Endothelial cell (in vitro differentiated cells): ENCODE measurements at regions not wholly inside any gene's neighbourhood (a gene's known extent, or its start where the extent isn't known, plus 50 kb on each side); places are given as distances from the start of the nearest gene placed in this dataset.

ENCODE experiments used
- DNase-seq: peaks from one replicate; pipeline ENCODE4 v3.0.0; 2021; ENCODE audit warnings: low spot score
- H3K27ac Mint-ChIP-seq: one replicate; pipeline ENCODE4 v1.8.0; 2021; ENCODE audit warnings: mixed read lengths, inconsistent platforms; ENCODE audit not compliant: unreplicated experiment
- H3K27me3 Mint-ChIP-seq: one replicate; pipeline ENCODE4 v1.8.0; 2021; ENCODE audit warnings: mild to moderate bottlenecking, moderate library complexity, mixed read lengths, inconsistent platforms; ENCODE audit not compliant: unreplicated experiment
- H3K36me3 Mint-ChIP-seq: one replicate; pipeline ENCODE4 v1.8.0; 2021; ENCODE audit warnings: mild to moderate bottlenecking, low read depth, mixed read lengths, inconsistent platforms; ENCODE audit not compliant: unreplicated experiment
- H3K4me1 Mint-ChIP-seq: one replicate; pipeline ENCODE4 v1.8.0; 2021; ENCODE audit warnings: mild to moderate bottlenecking, mixed read lengths, inconsistent platforms; ENCODE audit not compliant: unreplicated experiment
- H3K4me3 Mint-ChIP-seq: one replicate; pipeline ENCODE4 v1.8.0; 2021; ENCODE audit warnings: mild to moderate bottlenecking, mixed read lengths, inconsistent platforms; ENCODE audit not compliant: unreplicated experiment
- H3K9me3 Mint-ChIP-seq: one replicate; pipeline ENCODE4 v1.8.0; 2021; ENCODE audit warnings: mixed read lengths, inconsistent platforms; ENCODE audit not compliant: unreplicated experiment
- CTCF ChIP-seq: fragments of 200-600 bp; sonication (generic); IDR thresholded peaks from one replicate; pipeline ENCODE4 v1.5.0; 2021; ENCODE audit warnings: antibody characterized with exemption; ENCODE audit not compliant: unreplicated experiment

- H3K27me3 Mint-ChIP-seq: peaks cover 3% of the 10 kb centered on the region
- H3K36me3 Mint-ChIP-seq: peaks cover 16% of the 10 kb centered on the region
- DNase-seq: no peak
- no peaks in the 10 kb centered on the region for H3K9me3 Mint-ChIP-seq
- TF ChIP-seq CTCF: no peak
- no peaks in the 10 kb centered on the region for H3K4me1 Mint-ChIP-seq
- no peak overlapping the region for H3K4me3 Mint-ChIP-seq
- no peak overlapping the region for H3K27ac Mint-ChIP-seq
Observed at GRCh38 chr10:123382491-123382890, 228.3 kb downstream of the BUB3 start.

- Mint-ChIP-seq H3K36me3 (peaks cover 31% of the 10 kb centered on the region), H3K4me3 (no peak overlapping the region), H3K27ac (no peak overlapping the region), H3K27me3 (peaks cover 2% of the 10 kb centered on the region), H3K4me1 (no peaks in the 10 kb centered on the region), H3K9me3 (no peaks in the 10 kb centered on the region)
- TF ChIP-seq CTCF: no peak
- DNase-seq: no peak
Observed at GRCh38 chr10:123385508-123386080, 231.4 kb downstream of the BUB3 start.

- Mint-ChIP-seq H3K36me3 (peaks cover 24% of the 10 kb centered on the region), H3K27ac (no peak overlapping the region), H3K4me3 (no peak overlapping the region), H3K27me3 (no peaks in the 10 kb centered on the region), H3K4me1 (no peaks in the 10 kb centered on the region), H3K9me3 (no peaks in the 10 kb centered on the region)
- no peak for DNase-seq
- no peak for TF ChIP-seq CTCF
Observed at GRCh38 chr10:123389520-123389919, 235.3 kb downstream of the BUB3 start.

GRCh38 chr10:123390332-123390731, 236.1 kb downstream of the BUB3 start:
- H3K36me3 Mint-ChIP-seq: peaks cover 32% of the 10 kb centered on the region
- H3K4me1 Mint-ChIP-seq: no peaks in the 10 kb centered on the region
- no peaks in the 10 kb centered on the region for H3K27me3 Mint-ChIP-seq
- DNase-seq: no peak
- no peak overlapping the region for H3K4me3 Mint-ChIP-seq
- H3K27ac Mint-ChIP-seq: no peak overlapping the region
- no peaks in the 10 kb centered on the region for H3K9me3 Mint-ChIP-seq
- no peak for TF ChIP-seq CTCF

GRCh38 chr10:123390874-123391273, 236.7 kb downstream of the BUB3 start:
- peaks cover 32% of the 10 kb centered on the region for H3K36me3 Mint-ChIP-seq
- no peaks in the 10 kb centered on the region for H3K9me3 Mint-ChIP-seq

More at GRCh38 chr10:123390874-123391273, 236.7 kb downstream of the BUB3 start:
- no peak overlapping the region for H3K27ac Mint-ChIP-seq
- TF ChIP-seq CTCF: no peak
- DNase-seq: no peak
- H3K27me3 Mint-ChIP-seq: no peaks in the 10 kb centered on the region
- no peaks in the 10 kb centered on the region for H3K4me1 Mint-ChIP-seq
- no peak overlapping the region for H3K4me3 Mint-ChIP-seq
